Muscle of leg (tissue), 3 donors: ENCODE measurements at regions not wholly inside any gene's neighbourhood (a gene's known extent, or its start where the extent isn't known, plus 50 kb on each side); places are given as distances from the start of the nearest gene placed in this dataset.

Source experiments
- DNase-seq: peaks from one replicate; pipeline ENCODE4 v3.0.0; 2013
- H3K27ac ChIP-seq: one replicate; pipeline ENCODE4 v1.5.1; 2013; ENCODE audit warnings: mild to moderate bottlenecking, low read length, control low read depth
- H3K27me3 ChIP-seq: one replicate; pipeline ENCODE4 v1.6.1; 2013; ENCODE audit warnings: low read length; ENCODE audit not compliant: control insufficient read depth, insufficient read depth
- H3K36me3 ChIP-seq: one replicate; pipeline ENCODE4 v1.6.1; 2013; ENCODE audit warnings: low read length; ENCODE audit not compliant: control insufficient read depth, insufficient read depth
- H3K4me1 ChIP-seq: one replicate; pipeline ENCODE4 v1.6.1; 2013; ENCODE audit warnings: low read length; ENCODE audit not compliant: control insufficient read depth, insufficient read depth
- H3K4me3 ChIP-seq: one replicate; pipeline ENCODE4 v1.5.1; 2013; ENCODE audit warnings: low read length, control low read depth
- H3K9me3 ChIP-seq: replicated peaks from 2 replicates; pipeline ENCODE4 v1.6.1; 2013; ENCODE audit warnings: low read depth, low read length; ENCODE audit not compliant: control insufficient read depth
- WGBS: methylation state at CpG from one replicate; pipeline ENCODE4 v1.1.5; 2013; ENCODE audit warnings: missing lambda C conversion rate; ENCODE audit not compliant: insufficient coverage; 5-methylcytosine and 5-hydroxymethylcytosine counted together

GRCh38 chr11:134574425-134574824 lies 162.4 kb upstream of the B3GAT1 start:
- Histone ChIP-seq H3K9me3 (no peaks in the 10 kb centered on the region), H3K36me3 (no peaks in the 10 kb centered on the region), H3K27ac (no peak overlapping the region), H3K4me3 (no peak overlapping the region), H3K27me3 (peaks cover 23% of the 10 kb centered on the region), H3K4me1 (no peaks in the 10 kb centered on the region)
- DNase-seq: no peak
- whole genome bisulfite sequencing: 96% methylated on average over 4 of the region's 7 CpGs

GRCh38 chr11:134573857-134574256 lies 161.8 kb upstream of the B3GAT1 start:
- H3K4me3 ChIP-seq: no peak overlapping the region
- DNase-seq: no peak
- H3K27ac ChIP-seq: no peak overlapping the region
- 88% methylated on average over 4 of the region's 10 CpGs for WGBS
- H3K9me3 ChIP-seq: no peaks in the 10 kb centered on the region
- H3K36me3 ChIP-seq: no peaks in the 10 kb centered on the region
- H3K4me1 ChIP-seq: no peaks in the 10 kb centered on the region
- H3K27me3 ChIP-seq: peaks cover 25% of the 10 kb centered on the region

- H3K36me3 ChIP-seq: no peaks in the 10 kb centered on the region
- DNase-seq: peak; percentile 28
- WGBS: 55% methylated on average over 17 of the region's 22 CpGs
- no peak overlapping the region for H3K27ac ChIP-seq
- H3K9me3 ChIP-seq: no peaks in the 10 kb centered on the region
- no peak overlapping the region for H3K4me3 ChIP-seq
- H3K27me3 ChIP-seq: peaks cover 24% of the 10 kb centered on the region
- H3K4me1 ChIP-seq: no peaks in the 10 kb centered on the region
Observed at GRCh38 chr11:134572741-134573675, 161.0 kb upstream of the B3GAT1 start.

GRCh38 chr11:134571301-134571700 lies 159.3 kb upstream of the B3GAT1 start:
- H3K27me3 ChIP-seq: peaks cover 15% of the 10 kb centered on the region
- 75% methylated on average over 1 of the region's 3 CpGs for WGBS
- no peaks in the 10 kb centered on the region for H3K4me1 ChIP-seq
- H3K36me3 ChIP-seq: no peaks in the 10 kb centered on the region
- DNase-seq: no peak
- no peaks in the 10 kb centered on the region for H3K9me3 ChIP-seq
- H3K4me3 ChIP-seq: no peak overlapping the region
- H3K27ac ChIP-seq: no peak overlapping the region

GRCh38 chr11:134569195-134569594 lies 157.2 kb upstream of the B3GAT1 start:
- Histone ChIP-seq H3K36me3 (no peaks in the 10 kb centered on the region), H3K27me3 (peaks cover 9% of the 10 kb centered on the region), H3K4me1 (no peaks in the 10 kb centered on the region), H3K9me3 (no peaks in the 10 kb centered on the region), H3K4me3 (no peak overlapping the region), H3K27ac (no peak overlapping the region)
- 46% methylated on average over 3 of the region's 6 CpGs for WGBS
- no peak for DNase-seq

GRCh38 chr11:134566311-134566710 lies 154.3 kb upstream of the B3GAT1 start:
- H3K4me3 ChIP-seq: no peak overlapping the region
- no peak overlapping the region for H3K27ac ChIP-seq
- DNase-seq: no peak
- H3K27me3 ChIP-seq: peaks cover 3% of the 10 kb centered on the region
- no CpG with 5 or more reads among the region's 4 CpGs for WGBS
- no peaks in the 10 kb centered on the region for H3K9me3 ChIP-seq
- H3K4me1 ChIP-seq: no peaks in the 10 kb centered on the region
- H3K36me3 ChIP-seq: no peaks in the 10 kb centered on the region

GRCh38 chr11:134565343-134565891 lies 153.4 kb upstream of the B3GAT1 start:
- Histone ChIP-seq H3K4me3 (no peak overlapping the region), H3K9me3 (no peaks in the 10 kb centered on the region), H3K27ac (no peak overlapping the region), H3K4me1 (peaks cover 6% of the 10 kb centered on the region), H3K36me3 (no peaks in the 10 kb centered on the region), H3K27me3 (peaks cover 3% of the 10 kb centered on the region)
- no peak for DNase-seq
- WGBS: 71% methylated on average over 11 of the region's 12 CpGs

GRCh38 chr11:134564472-134565200 lies 152.6 kb upstream of the B3GAT1 start:
- H3K4me1 ChIP-seq: peaks cover 10% of the 10 kb centered on the region
- no peaks in the 10 kb centered on the region for H3K36me3 ChIP-seq
- peaks cover 3% of the 10 kb centered on the region for H3K27me3 ChIP-seq
- no peak overlapping the region for H3K27ac ChIP-seq
- DNase-seq: no peak
- H3K9me3 ChIP-seq: no peaks in the 10 kb centered on the region
- no peak overlapping the region for H3K4me3 ChIP-seq
- WGBS: 80% methylated on average over 5 of the region's 6 CpGs

- DNase-seq: no peak
- Histone ChIP-seq H3K4me1 (peaks cover 10% of the 10 kb centered on the region), H3K36me3 (no peaks in the 10 kb centered on the region), H3K27me3 (peaks cover 5% of the 10 kb centered on the region), H3K9me3 (no peaks in the 10 kb centered on the region), H3K27ac (no peak overlapping the region), H3K4me3 (no peak overlapping the region)
- WGBS: 73% methylated on average over 7 of the region's 7 CpGs
Observed at GRCh38 chr11:134562941-134563471, 151.0 kb upstream of the B3GAT1 start.

GRCh38 chr11:134562196-134562595 lies 150.2 kb upstream of the B3GAT1 start:
- H3K27ac ChIP-seq: no peak overlapping the region
- no peak for DNase-seq
- H3K4me1 ChIP-seq: peaks cover 10% of the 10 kb centered on the region
- no peak overlapping the region for H3K4me3 ChIP-seq
- H3K9me3 ChIP-seq: no peaks in the 10 kb centered on the region
- H3K36me3 ChIP-seq: no peaks in the 10 kb centered on the region
- WGBS: 39% methylated on average over 2 of the region's 4 CpGs
- peaks cover 5% of the 10 kb centered on the region for H3K27me3 ChIP-seq
